WTC11 (cell line): ENCODE measurements at regions not wholly inside any gene's neighbourhood (a gene's known extent, or its start where the extent isn't known, plus 50 kb on each side); places are given as distances from the start of the nearest gene placed in this dataset.

ENCODE experiments used
- CBFB ChIP-seq: sonication (generic); formaldehyde crosslinking; IDR thresholded peaks from 2 replicates; pipeline ENCODE4 v1.8.1; 2022; ENCODE audit warnings: mild to moderate bottlenecking, low read depth, missing genetic modification reagents
- TF ChIP-seq, protein P1 (sequence below): sonication (generic); formaldehyde crosslinking; IDR thresholded peaks from 2 replicates; pipeline ENCODE4 v1.8.1; 2022; ENCODE audit warnings: low read depth, mild to moderate bottlenecking, moderate library complexity, missing genetic modification reagents, borderline replicate concordance
- TF ChIP-seq, protein P2 (sequence below): fragments of 200-600 bp; IDR thresholded peaks from 2 replicates; pipeline ENCODE4 v1.8.0; 2022; ENCODE audit warnings: antibody characterized with exemption
- TF ChIP-seq, protein P3 (sequence below): sonication (generic); formaldehyde crosslinking; IDR thresholded peaks from 2 replicates; pipeline ENCODE4 v1.8.0; 2022; ENCODE audit warnings: mild to moderate bottlenecking, missing genetic modification reagents
- TF ChIP-seq, protein P4 (sequence below): sonication (generic); formaldehyde crosslinking; IDR thresholded peaks from 2 replicates; pipeline ENCODE4 v1.8.1; 2022; ENCODE audit warnings: missing genetic modification reagents, borderline replicate concordance

DNA sequence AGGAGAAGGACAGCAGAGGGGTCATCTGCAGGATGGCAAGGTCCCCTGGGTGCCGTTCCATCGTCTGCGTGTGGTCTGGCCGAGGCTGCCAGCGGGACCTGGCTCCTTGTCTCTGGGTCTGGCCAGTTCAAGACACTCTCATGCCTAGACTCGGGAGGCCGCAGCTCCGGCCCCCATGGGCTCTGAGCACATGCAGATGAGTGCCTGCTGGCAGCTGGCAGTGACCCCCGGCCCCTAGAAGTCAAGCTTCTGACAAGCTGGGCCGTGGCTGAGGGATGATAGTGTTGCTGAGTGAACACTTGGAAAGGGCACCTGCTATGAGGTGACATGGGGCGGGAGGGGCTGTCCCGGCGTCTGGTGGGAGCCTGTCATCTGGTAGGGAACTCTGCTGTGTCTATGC lies 1180.6 kb downstream of the BRD1 start:
- no peak for TF ChIP-seq CBFB
- TF ChIP-seq, protein P1, sequence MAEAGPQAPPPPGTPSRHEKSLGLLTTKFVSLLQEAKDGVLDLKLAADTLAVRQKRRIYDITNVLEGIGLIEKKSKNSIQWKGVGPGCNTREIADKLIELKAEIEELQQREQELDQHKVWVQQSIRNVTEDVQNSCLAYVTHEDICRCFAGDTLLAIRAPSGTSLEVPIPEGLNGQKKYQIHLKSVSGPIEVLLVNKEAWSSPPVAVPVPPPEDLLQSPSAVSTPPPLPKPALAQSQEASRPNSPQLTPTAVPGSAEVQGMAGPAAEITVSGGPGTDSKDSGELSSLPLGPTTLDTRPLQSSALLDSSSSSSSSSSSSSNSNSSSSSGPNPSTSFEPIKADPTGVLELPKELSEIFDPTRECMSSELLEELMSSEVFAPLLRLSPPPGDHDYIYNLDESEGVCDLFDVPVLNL, result no peak
- TF ChIP-seq, protein P2, sequence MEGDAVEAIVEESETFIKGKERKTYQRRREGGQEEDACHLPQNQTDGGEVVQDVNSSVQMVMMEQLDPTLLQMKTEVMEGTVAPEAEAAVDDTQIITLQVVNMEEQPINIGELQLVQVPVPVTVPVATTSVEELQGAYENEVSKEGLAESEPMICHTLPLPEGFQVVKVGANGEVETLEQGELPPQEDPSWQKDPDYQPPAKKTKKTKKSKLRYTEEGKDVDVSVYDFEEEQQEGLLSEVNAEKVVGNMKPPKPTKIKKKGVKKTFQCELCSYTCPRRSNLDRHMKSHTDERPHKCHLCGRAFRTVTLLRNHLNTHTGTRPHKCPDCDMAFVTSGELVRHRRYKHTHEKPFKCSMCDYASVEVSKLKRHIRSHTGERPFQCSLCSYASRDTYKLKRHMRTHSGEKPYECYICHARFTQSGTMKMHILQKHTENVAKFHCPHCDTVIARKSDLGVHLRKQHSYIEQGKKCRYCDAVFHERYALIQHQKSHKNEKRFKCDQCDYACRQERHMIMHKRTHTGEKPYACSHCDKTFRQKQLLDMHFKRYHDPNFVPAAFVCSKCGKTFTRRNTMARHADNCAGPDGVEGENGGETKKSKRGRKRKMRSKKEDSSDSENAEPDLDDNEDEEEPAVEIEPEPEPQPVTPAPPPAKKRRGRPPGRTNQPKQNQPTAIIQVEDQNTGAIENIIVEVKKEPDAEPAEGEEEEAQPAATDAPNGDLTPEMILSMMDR, result no peak
- TF ChIP-seq, protein P3, sequence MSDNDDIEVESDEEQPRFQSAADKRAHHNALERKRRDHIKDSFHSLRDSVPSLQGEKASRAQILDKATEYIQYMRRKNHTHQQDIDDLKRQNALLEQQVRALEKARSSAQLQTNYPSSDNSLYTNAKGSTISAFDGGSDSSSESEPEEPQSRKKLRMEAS, result no peak
- TF ChIP-seq, protein P4, sequence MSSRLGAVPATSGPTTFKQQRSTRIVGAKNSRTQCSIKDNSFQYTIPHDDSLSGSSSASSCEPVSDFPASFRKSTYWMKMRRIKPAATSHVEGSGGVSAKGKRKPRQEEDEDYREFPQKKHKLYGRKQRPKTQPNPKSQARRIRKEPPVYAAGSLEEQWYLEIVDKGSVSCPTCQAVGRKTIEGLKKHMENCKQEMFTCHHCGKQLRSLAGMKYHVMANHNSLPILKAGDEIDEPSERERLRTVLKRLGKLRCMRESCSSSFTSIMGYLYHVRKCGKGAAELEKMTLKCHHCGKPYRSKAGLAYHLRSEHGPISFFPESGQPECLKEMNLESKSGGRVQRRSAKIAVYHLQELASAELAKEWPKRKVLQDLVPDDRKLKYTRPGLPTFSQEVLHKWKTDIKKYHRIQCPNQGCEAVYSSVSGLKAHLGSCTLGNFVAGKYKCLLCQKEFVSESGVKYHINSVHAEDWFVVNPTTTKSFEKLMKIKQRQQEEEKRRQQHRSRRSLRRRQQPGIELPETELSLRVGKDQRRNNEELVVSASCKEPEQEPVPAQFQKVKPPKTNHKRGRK (CRISPR knock-in tag), result no peak
